GM19240 (cell line): ENCODE measurements at regions not wholly inside any gene's neighbourhood (a gene's known extent, or its start where the extent isn't known, plus 50 kb on each side); places are given as distances from the start of the nearest gene placed in this dataset.

Experiments
- DNase-seq: peaks from one replicate; pipeline ENCODE4 v3.0.0; 2011; ENCODE audit warnings: low spot score; ENCODE audit not compliant: insufficient read length

DNA sequence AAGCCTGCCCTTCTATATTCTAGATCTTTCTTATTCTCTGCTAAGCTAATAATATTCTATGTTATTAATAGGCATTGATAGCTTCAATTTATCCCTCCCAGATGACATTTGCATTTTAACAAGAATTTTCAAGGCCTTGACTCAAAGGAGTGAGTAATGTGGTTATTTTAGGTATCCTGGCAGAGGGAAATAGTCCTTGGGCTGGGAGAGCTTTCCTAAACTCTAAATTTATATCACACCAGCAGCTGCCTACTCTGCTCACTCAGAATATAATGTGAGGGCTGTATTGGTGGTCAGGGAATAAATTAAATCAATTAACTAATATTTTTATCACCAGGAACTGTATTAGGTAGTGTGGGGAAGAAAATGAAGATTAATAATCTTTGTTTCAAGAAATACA is 74.8 kb upstream of the ADAM23 start:
- DNase-seq = no peak

DNA sequence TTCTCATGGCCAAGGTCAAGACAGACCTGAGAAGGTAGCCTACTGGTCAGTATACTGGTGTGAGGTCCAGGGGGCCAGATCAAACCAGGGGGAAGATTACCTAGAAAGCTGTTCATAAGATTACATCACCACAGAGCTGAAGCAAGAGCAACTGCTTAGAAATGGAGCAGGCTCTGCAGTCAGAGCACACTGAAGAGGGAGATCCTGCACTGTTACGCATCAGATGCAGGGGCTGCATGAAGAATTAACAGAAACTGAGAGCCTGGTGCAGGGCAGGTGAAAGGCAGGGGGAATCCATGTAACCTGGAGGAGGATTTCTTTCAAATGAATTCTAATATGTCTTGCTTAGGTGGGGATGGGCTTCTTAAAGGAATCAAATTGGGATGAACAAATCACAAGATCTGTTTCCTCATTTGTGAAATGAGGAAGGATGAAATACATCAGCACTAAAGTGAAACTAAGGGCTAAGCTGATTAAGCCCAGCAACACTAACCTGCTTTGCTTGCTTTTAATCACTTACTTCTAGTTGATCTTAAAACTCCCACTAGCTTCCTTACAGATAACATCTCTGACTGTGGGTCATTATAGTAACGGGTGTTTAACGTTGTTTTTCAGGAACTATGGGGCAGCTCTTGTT is 74.3 kb upstream of the ADAM23 start:
- no peak for DNase-seq

DNA sequence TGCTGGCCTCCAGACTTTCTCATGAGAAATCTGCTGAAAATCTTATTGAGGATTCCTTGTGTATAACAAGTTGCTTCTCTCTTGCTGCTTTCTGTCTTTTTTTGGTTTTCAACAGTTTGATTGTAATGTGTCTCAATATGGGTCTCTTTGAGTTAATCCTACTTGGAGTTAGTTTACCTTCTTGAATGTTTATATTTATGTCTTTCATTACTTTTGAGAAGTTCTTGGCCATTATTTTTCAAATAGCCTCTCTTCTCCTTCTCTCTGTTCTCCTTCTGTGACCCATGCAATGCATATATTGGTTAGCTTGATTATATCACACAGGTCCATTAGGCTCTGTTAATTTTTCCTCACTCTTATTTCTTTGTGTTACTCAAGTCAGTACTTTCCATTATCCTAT is 67.4 kb upstream of the ADAM23 start:
- DNase-seq = no peak

- no peak for DNase-seq
Measured at GRCh38 chr2:206378835-206379234, 64.5 kb upstream of the ADAM23 start.

- no peak for DNase-seq
Measured at GRCh38 chr2:206379266-206379665, 64.1 kb upstream of the ADAM23 start.

DNA sequence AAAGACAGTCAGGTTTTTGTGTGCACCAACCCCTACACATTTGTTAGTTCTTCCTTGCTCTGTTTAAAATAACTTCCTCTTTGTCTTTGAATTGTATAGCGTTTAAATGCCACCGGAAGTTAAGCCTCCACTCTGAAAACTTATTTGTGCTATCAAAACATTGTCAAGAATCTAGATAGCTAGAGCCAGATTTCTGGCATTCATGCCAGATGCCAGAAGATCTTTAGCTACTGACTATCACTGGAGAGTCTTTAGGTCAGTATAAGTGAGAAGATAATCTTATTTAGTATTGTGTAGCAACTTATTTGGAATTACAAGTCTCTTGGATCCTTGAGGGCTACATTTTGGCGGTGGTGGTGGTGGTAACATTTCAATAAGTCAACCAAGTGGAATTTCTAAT is 63.4 kb upstream of the ADAM23 start:
- DNase-seq = no peak

- no peak for DNase-seq
Measured at GRCh38 chr2:206381881-206382280, 61.5 kb upstream of the ADAM23 start.

- no peak for DNase-seq
Measured at GRCh38 chr2:206383669-206384068, 59.7 kb upstream of the ADAM23 start.

GRCh38 chr2:206387808-206388207 is 55.5 kb upstream of the ADAM23 start:
- DNase-seq = no peak

- DNase-seq = no peak
Measured at GRCh38 chr2:206388698-206389097, 54.6 kb upstream of the ADAM23 start.

DNA sequence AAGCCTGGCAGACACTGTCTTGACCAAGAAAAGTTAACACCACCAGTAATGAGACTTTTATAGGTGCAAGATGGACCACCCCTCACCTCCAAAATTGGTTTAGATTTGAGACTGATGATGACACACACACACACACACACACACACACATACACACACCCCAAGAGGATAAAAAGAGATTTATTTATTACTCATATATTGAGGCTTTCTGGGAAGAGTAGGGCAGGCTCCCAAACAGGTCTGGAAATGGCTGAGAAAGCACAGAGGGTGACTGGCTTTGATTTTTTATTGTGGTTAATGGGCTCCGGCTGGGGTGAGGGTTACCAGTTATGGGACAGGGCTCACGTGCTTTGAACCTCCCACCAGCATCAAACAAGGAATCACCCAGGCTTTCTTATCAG is 54.2 kb upstream of the ADAM23 start:
- no peak for DNase-seq

DNA sequence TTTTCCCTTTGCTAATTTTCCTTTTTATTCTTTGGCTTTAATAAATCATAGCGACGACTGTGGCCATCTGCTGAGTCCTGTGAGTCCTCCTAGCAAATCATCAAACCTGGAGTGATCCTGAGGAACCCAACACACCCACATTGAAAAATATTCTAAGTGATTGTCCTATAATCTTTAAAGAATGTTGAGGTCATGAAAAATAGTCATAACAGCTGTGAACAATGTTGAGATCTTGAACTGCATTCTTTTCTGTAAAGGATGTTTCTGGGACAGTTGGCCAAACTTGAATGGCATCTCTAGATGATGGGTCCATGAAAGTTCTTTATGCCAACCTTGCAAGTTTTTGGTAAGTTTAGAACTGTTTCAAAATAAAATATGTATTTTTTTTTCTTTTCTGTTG is 53.2 kb upstream of the ADAM23 start:
- DNase-seq = no peak

DNA sequence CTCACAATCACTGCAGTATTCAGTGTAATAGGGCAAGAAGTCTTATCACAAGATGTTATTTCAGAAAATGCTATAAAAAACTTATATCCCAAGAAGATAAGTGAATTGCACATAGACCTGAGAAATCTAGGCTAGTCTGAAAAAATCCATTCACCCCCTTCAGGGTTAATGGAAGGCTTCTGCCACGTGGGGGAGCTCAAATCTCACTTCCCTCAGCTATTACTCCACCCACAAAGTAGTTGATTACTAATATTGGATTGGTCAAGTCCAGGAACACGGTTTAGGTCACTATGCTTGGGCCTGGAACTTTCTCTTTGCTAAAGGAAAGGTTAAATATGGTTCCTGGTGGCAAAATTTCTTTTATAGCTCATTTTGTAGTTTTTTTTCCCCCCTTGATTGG is 51.2 kb upstream of the ADAM23 start:
- DNase-seq = peak; percentile 69
